ENCODE measurements at regions not wholly inside any gene's neighbourhood (a gene's known extent, or its start where the extent isn't known, plus 50 kb on each side); places are given as distances from the start of the nearest gene placed in this dataset.

- H3K4me3 ChIP-seq = no peak overlapping the region
- no peak for DNase-seq
- WGBS, 3 donors = 81 to 84% (median 82%) methylated on average over 12 of the region's 12 CpGs
- no peaks in the 10 kb centered on the region for H3K4me1 ChIP-seq (ENCODE audit: insufficient read depth)
- no peaks in the 10 kb centered on the region for H3K27me3 ChIP-seq
- H3K9me3 ChIP-seq = no peaks in the 10 kb centered on the region
- TF ChIP-seq EP300 (IDR thresholded peaks at IDR 0.05) = no peak
- TF ChIP-seq, protein P1, sequence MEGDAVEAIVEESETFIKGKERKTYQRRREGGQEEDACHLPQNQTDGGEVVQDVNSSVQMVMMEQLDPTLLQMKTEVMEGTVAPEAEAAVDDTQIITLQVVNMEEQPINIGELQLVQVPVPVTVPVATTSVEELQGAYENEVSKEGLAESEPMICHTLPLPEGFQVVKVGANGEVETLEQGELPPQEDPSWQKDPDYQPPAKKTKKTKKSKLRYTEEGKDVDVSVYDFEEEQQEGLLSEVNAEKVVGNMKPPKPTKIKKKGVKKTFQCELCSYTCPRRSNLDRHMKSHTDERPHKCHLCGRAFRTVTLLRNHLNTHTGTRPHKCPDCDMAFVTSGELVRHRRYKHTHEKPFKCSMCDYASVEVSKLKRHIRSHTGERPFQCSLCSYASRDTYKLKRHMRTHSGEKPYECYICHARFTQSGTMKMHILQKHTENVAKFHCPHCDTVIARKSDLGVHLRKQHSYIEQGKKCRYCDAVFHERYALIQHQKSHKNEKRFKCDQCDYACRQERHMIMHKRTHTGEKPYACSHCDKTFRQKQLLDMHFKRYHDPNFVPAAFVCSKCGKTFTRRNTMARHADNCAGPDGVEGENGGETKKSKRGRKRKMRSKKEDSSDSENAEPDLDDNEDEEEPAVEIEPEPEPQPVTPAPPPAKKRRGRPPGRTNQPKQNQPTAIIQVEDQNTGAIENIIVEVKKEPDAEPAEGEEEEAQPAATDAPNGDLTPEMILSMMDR (IDR thresholded peaks at IDR 0.05) = no peak
- no peak for TF ChIP-seq POLR2A (IDR thresholded peaks at IDR 0.05)
- intact Hi-C loops (cut with DNase I) = no loop called here
- H3K36me3 ChIP-seq = no peaks in the 10 kb centered on the region
- no peak overlapping the region for H3K27ac ChIP-seq
These were observed 320.9 kb downstream of the SHANK2 start for GRCh38 chr11:70931430-70931829.

- Histone ChIP-seq H3K4me3 (no peak overlapping the region), H3K9me3 (no peaks in the 10 kb centered on the region), H3K4me1 (ENCODE audit: insufficient read depth) (no peaks in the 10 kb centered on the region), H3K27me3 (no peaks in the 10 kb centered on the region), H3K36me3 (no peaks in the 10 kb centered on the region), H3K27ac (no peak overlapping the region)
- WGBS, 3 donors = 85 to 89% (median 89%) methylated on average over 10 of the region's 10 CpGs
- no peak for DNase-seq
- intact Hi-C loops (cut with DNase I) = no loop called here
- TF ChIP-seq, protein P1 (IDR thresholded peaks at IDR 0.05) = no peak
- TF ChIP-seq POLR2A (IDR thresholded peaks at IDR 0.05) (no peak), EP300 (IDR thresholded peaks at IDR 0.05) (no peak)
These were observed 318.3 kb downstream of the SHANK2 start for GRCh38 chr11:70933981-70934583.

- no peaks in the 10 kb centered on the region for H3K9me3 ChIP-seq
- H3K4me1 ChIP-seq (ENCODE audit: insufficient read depth) = no peaks in the 10 kb centered on the region
- no peak for DNase-seq
- H3K4me3 ChIP-seq = no peak overlapping the region
- H3K27me3 ChIP-seq = no peaks in the 10 kb centered on the region
- H3K36me3 ChIP-seq = no peaks in the 10 kb centered on the region
- TF ChIP-seq, protein P1 (IDR thresholded peaks at IDR 0.05) = no peak
- TF ChIP-seq POLR2A (IDR thresholded peaks at IDR 0.05) (no peak), EP300 (IDR thresholded peaks at IDR 0.05) (no peak)
- WGBS, 3 donors = 58 to 66% (median 59%) methylated on average over 13 of the region's 13 CpGs
- intact Hi-C loops (cut with DNase I) = no loop called here
- no peak overlapping the region for H3K27ac ChIP-seq
These were observed 317.2 kb downstream of the SHANK2 start for GRCh38 chr11:70935006-70935768.

DNA sequence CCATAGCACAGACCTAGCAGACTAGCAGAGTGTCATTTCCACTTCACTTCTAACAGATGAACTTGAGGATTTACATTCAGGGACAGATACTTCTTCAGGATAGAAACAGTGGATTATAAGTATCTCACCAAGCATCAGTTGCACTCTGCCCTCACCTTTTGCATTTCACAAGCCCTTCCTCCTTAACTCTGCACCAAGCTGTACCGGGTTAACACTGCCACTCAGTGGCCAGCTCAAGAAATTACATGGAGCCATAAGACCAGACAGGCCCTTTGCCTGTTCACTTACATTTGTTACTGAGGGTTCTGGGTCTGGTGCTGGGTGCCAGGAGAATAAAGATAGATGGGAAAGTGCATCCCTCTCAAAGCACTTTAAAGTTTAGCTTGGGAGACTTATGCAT, 309.8 kb downstream of the SHANK2 start:
- intact Hi-C loops (cut with DNase I) = no loop called here
- 73 to 84% (median 79%) methylated on average over 1 of the region's 1 CpG for WGBS, 3 donors
- TF ChIP-seq EP300 (IDR thresholded peaks at IDR 0.05) = no peak
- TF ChIP-seq, protein P1 (IDR thresholded peaks at IDR 0.05) = no peak
- no peak for TF ChIP-seq POLR2A (IDR thresholded peaks at IDR 0.05)
- H3K27ac ChIP-seq = no peak overlapping the region
- DNase-seq = no peak
- no peaks in the 10 kb centered on the region for H3K27me3 ChIP-seq
- no peaks in the 10 kb centered on the region for H3K9me3 ChIP-seq
- no peak overlapping the region for H3K4me3 ChIP-seq
- no peaks in the 10 kb centered on the region for H3K4me1 ChIP-seq (ENCODE audit: insufficient read depth)
- no peaks in the 10 kb centered on the region for H3K36me3 ChIP-seq

Data from ovary (tissue), 7 donors.